GM12865 (cell line): ENCODE measurements at regions not wholly inside any gene's neighbourhood (a gene's known extent, or its start where the extent isn't known, plus 50 kb on each side); places are given as distances from the start of the nearest gene placed in this dataset.

Experiments
- DNase-seq: peaks from one replicate; pipeline ENCODE4 v3.0.0; 2010; ENCODE audit warnings: low read depth
- H3K4me3 ChIP-seq: 2 replicates; pipeline ENCODE4 v1.5.1; 2011; ENCODE audit warnings: mild to moderate bottlenecking, low read depth, low read length, control low read depth
- CTCF ChIP-seq: IDR thresholded peaks from 2 replicates; pipeline ENCODE4 v1.5.1; 2011; ENCODE audit warnings: low read length, control low read depth, low read depth, inconsistent platforms; ENCODE audit not compliant: insufficient read depth; ENCODE audit errors: missing control alignments

- TF ChIP-seq CTCF = no peak
- DNase-seq = no peak
- no peak overlapping the region for H3K4me3 ChIP-seq
Observed at GRCh38 chr16:13781575-13782338, 138.2 kb upstream of the ERCC4 start.

GRCh38 chr16:13791095-13791494, 128.9 kb upstream of the ERCC4 start:
- no peak for DNase-seq
- no peak for TF ChIP-seq CTCF
- no peak overlapping the region for H3K4me3 ChIP-seq

GRCh38 chr16:13793841-13794409, 126.0 kb upstream of the ERCC4 start:
- H3K4me3 ChIP-seq = no peak overlapping the region
- no peak for DNase-seq
- TF ChIP-seq CTCF = no peak

- TF ChIP-seq CTCF = no peak
- no peak for DNase-seq
- no peak overlapping the region for H3K4me3 ChIP-seq
Observed at GRCh38 chr16:13795131-13795530, 124.8 kb upstream of the ERCC4 start.

GRCh38 chr16:13797718-13798117, 122.2 kb upstream of the ERCC4 start:
- TF ChIP-seq CTCF = no peak
- DNase-seq = no peak
- no peak overlapping the region for H3K4me3 ChIP-seq

GRCh38 chr16:13798211-13798610, 121.7 kb upstream of the ERCC4 start:
- H3K4me3 ChIP-seq = no peak overlapping the region
- DNase-seq = no peak
- TF ChIP-seq CTCF = no peak

GRCh38 chr16:13803974-13804373, 116.0 kb upstream of the ERCC4 start:
- TF ChIP-seq CTCF = no peak
- DNase-seq = no peak
- H3K4me3 ChIP-seq = no peak overlapping the region
